Endothelial cell (in vitro differentiated cells): ENCODE measurements at regions not wholly inside any gene's neighbourhood (a gene's known extent, or its start where the extent isn't known, plus 50 kb on each side); places are given as distances from the start of the nearest gene placed in this dataset.

Experiments used
- DNase-seq: peaks from one replicate; pipeline ENCODE4 v3.0.0; 2021; ENCODE audit warnings: low spot score
- H3K27ac Mint-ChIP-seq: one replicate; pipeline ENCODE4 v1.8.0; 2021; ENCODE audit warnings: mixed read lengths, inconsistent platforms; ENCODE audit not compliant: unreplicated experiment
- H3K27me3 Mint-ChIP-seq: one replicate; pipeline ENCODE4 v1.8.0; 2021; ENCODE audit warnings: mild to moderate bottlenecking, moderate library complexity, mixed read lengths, inconsistent platforms; ENCODE audit not compliant: unreplicated experiment
- H3K36me3 Mint-ChIP-seq: one replicate; pipeline ENCODE4 v1.8.0; 2021; ENCODE audit warnings: mild to moderate bottlenecking, low read depth, mixed read lengths, inconsistent platforms; ENCODE audit not compliant: unreplicated experiment
- H3K4me1 Mint-ChIP-seq: one replicate; pipeline ENCODE4 v1.8.0; 2021; ENCODE audit warnings: mild to moderate bottlenecking, mixed read lengths, inconsistent platforms; ENCODE audit not compliant: unreplicated experiment
- H3K4me3 Mint-ChIP-seq: one replicate; pipeline ENCODE4 v1.8.0; 2021; ENCODE audit warnings: mild to moderate bottlenecking, mixed read lengths, inconsistent platforms; ENCODE audit not compliant: unreplicated experiment
- H3K9me3 Mint-ChIP-seq: one replicate; pipeline ENCODE4 v1.8.0; 2021; ENCODE audit warnings: mixed read lengths, inconsistent platforms; ENCODE audit not compliant: unreplicated experiment
- TF ChIP-seq, protein P1 (sequence below): fragments of 200-600 bp; sonication (generic); IDR thresholded peaks from one replicate; pipeline ENCODE4 v1.5.0; 2021; ENCODE audit warnings: antibody characterized with exemption; ENCODE audit not compliant: unreplicated experiment

DNA sequence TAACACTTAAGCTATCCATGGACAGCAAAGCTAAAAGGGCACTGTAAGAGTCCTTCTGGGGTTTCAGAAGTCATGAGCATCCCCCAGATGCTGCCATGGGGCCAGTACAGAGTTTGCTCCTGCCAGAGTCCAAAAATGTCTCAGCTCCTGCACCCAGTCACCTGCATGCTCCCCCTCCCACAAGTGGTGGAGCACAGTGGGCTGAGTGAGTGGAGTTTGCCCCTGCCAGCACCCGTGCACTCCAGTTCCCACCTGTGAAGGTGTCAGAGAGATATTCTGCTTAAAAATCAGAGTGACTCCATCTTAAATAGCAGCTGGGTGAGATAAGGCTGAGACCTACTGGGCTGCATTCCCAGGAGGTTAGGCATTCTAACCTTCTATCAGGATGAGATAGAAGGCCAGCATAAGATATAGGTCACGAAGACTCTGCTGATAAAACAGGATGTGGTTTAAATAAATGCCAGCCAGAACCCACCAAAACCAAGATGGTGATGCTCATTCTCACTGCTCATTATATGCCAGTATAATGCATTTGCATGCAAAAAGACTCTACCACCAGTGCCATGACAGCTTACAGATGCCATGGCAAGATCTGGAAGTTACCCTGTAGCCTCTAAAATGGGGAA, 140.1 kb upstream of the ZNF92 start:
- TF ChIP-seq, protein P1, sequence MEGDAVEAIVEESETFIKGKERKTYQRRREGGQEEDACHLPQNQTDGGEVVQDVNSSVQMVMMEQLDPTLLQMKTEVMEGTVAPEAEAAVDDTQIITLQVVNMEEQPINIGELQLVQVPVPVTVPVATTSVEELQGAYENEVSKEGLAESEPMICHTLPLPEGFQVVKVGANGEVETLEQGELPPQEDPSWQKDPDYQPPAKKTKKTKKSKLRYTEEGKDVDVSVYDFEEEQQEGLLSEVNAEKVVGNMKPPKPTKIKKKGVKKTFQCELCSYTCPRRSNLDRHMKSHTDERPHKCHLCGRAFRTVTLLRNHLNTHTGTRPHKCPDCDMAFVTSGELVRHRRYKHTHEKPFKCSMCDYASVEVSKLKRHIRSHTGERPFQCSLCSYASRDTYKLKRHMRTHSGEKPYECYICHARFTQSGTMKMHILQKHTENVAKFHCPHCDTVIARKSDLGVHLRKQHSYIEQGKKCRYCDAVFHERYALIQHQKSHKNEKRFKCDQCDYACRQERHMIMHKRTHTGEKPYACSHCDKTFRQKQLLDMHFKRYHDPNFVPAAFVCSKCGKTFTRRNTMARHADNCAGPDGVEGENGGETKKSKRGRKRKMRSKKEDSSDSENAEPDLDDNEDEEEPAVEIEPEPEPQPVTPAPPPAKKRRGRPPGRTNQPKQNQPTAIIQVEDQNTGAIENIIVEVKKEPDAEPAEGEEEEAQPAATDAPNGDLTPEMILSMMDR, result no peak
- Mint-ChIP-seq H3K9me3 (no peaks in the 10 kb centered on the region), H3K27me3 (no peaks in the 10 kb centered on the region), H3K36me3 (peaks cover 14% of the 10 kb centered on the region), H3K4me3 (no peak overlapping the region), H3K4me1 (peaks cover 18% of the 10 kb centered on the region), H3K27ac (no peak overlapping the region)
- DNase-seq, result no peak

DNA sequence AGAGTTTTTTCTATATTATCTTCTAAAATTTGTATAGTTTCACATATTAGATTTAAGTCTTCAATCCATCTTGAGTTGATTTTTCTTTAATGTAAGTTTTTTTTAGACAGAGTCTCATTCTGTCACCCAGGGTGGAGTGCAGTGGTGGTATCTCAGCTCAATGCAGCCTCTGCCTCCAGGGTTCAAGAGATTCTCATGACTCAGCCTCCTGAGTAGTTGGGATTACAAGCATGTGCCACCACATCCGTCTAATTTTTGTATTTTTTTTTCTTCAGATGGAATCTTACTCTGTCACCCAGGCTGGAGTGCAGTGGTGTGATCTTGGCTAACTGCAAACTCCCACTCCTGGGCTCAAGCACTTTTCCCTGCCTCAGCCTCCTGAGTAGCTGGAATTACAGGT, 143.4 kb upstream of the ZNF92 start:
- Mint-ChIP-seq H3K4me1 (peaks cover 3% of the 10 kb centered on the region), H3K27me3 (no peaks in the 10 kb centered on the region), H3K4me3 (no peak overlapping the region), H3K36me3 (peaks cover 5% of the 10 kb centered on the region), H3K9me3 (no peaks in the 10 kb centered on the region), H3K27ac (no peak overlapping the region)
- no peak for DNase-seq
- TF ChIP-seq, protein P1, result no peak

DNA sequence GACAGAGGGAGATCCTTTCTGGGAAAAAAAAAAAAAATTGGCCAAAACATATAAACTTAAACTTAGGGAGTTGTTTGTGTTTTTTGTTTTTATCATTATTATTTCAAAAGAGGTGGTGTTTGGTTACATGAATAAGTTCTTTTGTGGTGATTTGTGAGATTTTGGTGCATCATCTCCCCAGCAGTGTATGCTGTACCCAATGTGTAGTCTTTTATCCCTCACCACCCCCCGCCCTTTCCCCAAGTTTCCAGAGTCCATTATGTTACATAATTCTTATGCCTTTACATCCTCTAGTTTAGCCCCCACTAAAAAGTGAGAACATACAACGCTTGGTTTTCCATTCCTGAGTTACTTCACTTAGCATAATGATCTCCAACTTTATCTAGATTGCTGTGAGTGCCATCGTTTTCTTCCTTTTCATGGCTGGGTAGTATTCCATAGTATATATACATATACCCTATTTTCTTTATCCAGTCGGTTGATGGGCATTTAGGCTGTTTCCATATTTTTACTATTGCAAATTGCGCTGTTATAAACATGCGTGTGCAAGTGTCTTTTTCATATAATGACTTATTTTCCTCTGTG, 148.1 kb upstream of the ZNF92 start:
- Mint-ChIP-seq H3K4me3 (no peak overlapping the region), H3K4me1 (no peaks in the 10 kb centered on the region), H3K9me3 (no peaks in the 10 kb centered on the region), H3K36me3 (no peaks in the 10 kb centered on the region), H3K27ac (no peak overlapping the region), H3K27me3 (no peaks in the 10 kb centered on the region)
- TF ChIP-seq, protein P1, result no peak
- no peak for DNase-seq

DNA sequence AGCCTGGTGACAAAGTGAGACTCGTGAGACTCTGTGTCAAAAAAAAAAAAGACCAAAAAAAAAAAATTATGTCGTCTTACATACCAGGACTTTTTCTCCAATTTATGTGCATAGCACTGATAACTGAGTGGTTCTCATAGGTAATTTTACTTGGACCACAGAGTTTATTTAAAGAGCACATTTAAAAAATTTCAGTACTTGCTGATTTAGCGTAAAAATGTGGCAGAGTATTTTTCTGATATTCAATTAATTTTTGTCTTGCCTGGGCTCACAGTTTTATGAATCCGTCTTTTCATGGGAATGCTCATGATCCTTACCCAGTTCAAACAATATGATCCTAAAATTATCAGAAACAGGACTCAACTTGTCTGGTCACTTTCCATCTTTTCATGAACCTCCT, 151.0 kb upstream of the ZNF92 start:
- no peak for DNase-seq
- no peak overlapping the region for H3K4me3 Mint-ChIP-seq
- H3K27ac Mint-ChIP-seq, result no peak overlapping the region
- TF ChIP-seq, protein P1, result no peak
- H3K9me3 Mint-ChIP-seq, result no peaks in the 10 kb centered on the region
- H3K36me3 Mint-ChIP-seq, result no peaks in the 10 kb centered on the region
- no peaks in the 10 kb centered on the region for H3K27me3 Mint-ChIP-seq
- no peaks in the 10 kb centered on the region for H3K4me1 Mint-ChIP-seq

DNA sequence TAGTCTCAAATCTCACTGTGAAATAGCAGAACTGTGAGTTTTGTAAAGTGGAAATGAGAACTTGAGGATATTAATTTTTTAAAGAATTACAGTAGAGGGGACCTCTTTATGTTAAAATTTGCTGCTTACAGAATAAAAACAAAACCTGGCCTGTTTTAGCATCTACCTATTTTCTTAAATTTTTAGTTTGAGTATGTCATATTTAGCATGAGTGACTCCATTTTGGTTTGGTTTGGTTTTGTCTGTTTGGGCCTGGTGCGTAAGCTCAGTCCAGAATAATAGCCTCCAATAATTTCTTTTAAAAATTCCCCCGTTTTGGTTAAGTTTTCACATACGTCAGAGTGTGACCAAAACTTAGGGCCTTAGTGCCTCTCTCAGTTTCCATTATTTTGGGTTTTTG, 152.0 kb upstream of the ZNF92 start:
- no peaks in the 10 kb centered on the region for H3K4me1 Mint-ChIP-seq
- H3K27ac Mint-ChIP-seq, result no peak overlapping the region
- peaks cover 2% of the 10 kb centered on the region for H3K27me3 Mint-ChIP-seq
- no peaks in the 10 kb centered on the region for H3K36me3 Mint-ChIP-seq
- TF ChIP-seq, protein P1, result no peak
- no peaks in the 10 kb centered on the region for H3K9me3 Mint-ChIP-seq
- no peak for DNase-seq
- no peak overlapping the region for H3K4me3 Mint-ChIP-seq
